Heart left ventricle (tissue), 16 donors: ENCODE measurements at regions not wholly inside any gene's neighbourhood (a gene's known extent, or its start where the extent isn't known, plus 50 kb on each side); places are given as distances from the start of the nearest gene placed in this dataset.
A peak's percentile ranks its signal among the peaks of the same experiment; 100 is the strongest.

Experiments
- ATAC-seq, 4 donors: fragments of 200-7000 bp; cut with Tn5 transposase; one replicate each; pipeline ENCODE4 v1.9.1; 2020 to 2022; ENCODE audit warnings: moderate library complexity in 4 of 4, mild to moderate bottlenecking in 3 of 4, moderate number of reproducible peaks in 1 of 4
- DNase-seq, 5 donors: peaks; one replicate each; pipeline ENCODE4 v3.0.0-alpha.2; 2020
- H3K27ac ChIP-seq, 12 donors: fragments of 200-600 bp; sonication (generic) in 4 of 12; one replicate each; pipeline versions ENCODE4 v1.5.0 to v1.8.0; 2016 to 2022; ENCODE audit warnings: mild to moderate bottlenecking in 2 of 12
- H3K27me3 ChIP-seq, 9 donors: fragments of 200-600 bp; sonication (generic) in 2 of 9; one replicate each; pipeline versions ENCODE4 v1.5.1 to v1.8.0; 2016 to 2022; ENCODE audit warnings: mild to moderate bottlenecking in 3 of 9
- H3K36me3 ChIP-seq, 9 donors: fragments of 200-600 bp; sonication (generic) in 2 of 9; one replicate each; pipeline versions ENCODE4 v1.5.0 to v1.8.0; 2018 to 2022; ENCODE audit warnings: mild to moderate bottlenecking in 2 of 9
- H3K4me1 ChIP-seq, 12 donors: fragments of 200-600 bp; sonication (generic) in 4 of 12; one replicate each; pipeline versions ENCODE4 v1.5.0 to v1.8.0; 2016 to 2022; ENCODE audit warnings: mild to moderate bottlenecking in 3 of 12
- H3K4me3 ChIP-seq, 12 donors: fragments of 200-600 bp; sonication (generic) in 4 of 12; one replicate each; pipeline versions ENCODE4 v1.5.0 to v1.8.0; 2017 to 2022; ENCODE audit warnings: mild to moderate bottlenecking in 9 of 12, moderate library complexity in 4 of 12
- H3K9me3 ChIP-seq, 12 donors: fragments of 200-600 bp; sonication (generic) in 4 of 12; one replicate each; pipeline versions ENCODE4 v1.5.0 to v1.8.0; 2016 to 2022; ENCODE audit warnings: mild to moderate bottlenecking in 1 of 12
- CTCF ChIP-seq, 12 donors: fragments of 200-600 bp; sonication (generic) in 4 of 12; IDR thresholded peaks; one replicate each; pipeline versions ENCODE4 v1.5.0 to v1.8.0; 2018 to 2022; ENCODE audit warnings: antibody characterized with exemption in 12 of 12, mild to moderate bottlenecking in 5 of 12
- POLR2A ChIP-seq, 2 donors: fragments of 450-650 bp; IDR thresholded peaks; one replicate each; pipeline ENCODE4 v1.6.1; 2017; ENCODE audit warnings: antibody characterized with exemption in 2 of 2, mild to moderate bottlenecking in 2 of 2, moderate library complexity in 2 of 2
- WGBS, 4 donors: extraction: QIAGEN DNeasy Blood & Tissue Kit in 2 of 4; methylation state at CpG; one replicate each; pipeline versions ENCODE4 v1.1.5 to v1.1.7; 2013 to 2018; 5-methylcytosine and 5-hydroxymethylcytosine counted together
- intact Hi-C, 10 donors: fragments of 100-400 bp; cut with DNase I; formaldehyde crosslinking; loops; one replicate each; pipeline versions ENCODE4 v1.11.1 to v1.14.2; 2022
- donor health status: ischemic (EF 13 %, LVEDD 7.1; RV severe dilation, severe dysfunction).
- donor health status: healthy with polysubstance abuse.
- donor health status: DM: no; HTN: yes; CAD: no.
- donor health status: DM: no; HTN: no; CAD: no.
- donor health status: ischemic (EF 25% LVEDD 6.9; RV normal size, moderate dysfunction).
- donor health status: ischemic (EF 25% LVEDD 5.7; RV mildly dilated, moderate dysfunction).
- donor health status: healthy.
- donor health status: DM: yes; HTN: yes; CAD: no.
- donor health status: ischemic (EF 35%, LVEDD 5.7; RV mildly dilated, moderate dysfunction).
- donor health status: nonischemic (EF 11% LVEDD 7.7; RV severe dilation, severe dysfunction).
- donor health status: DM: yes; HTN: yes; CAD: no.
- donor health status: PGD.
- donor health status: ischemic (EF 29% LVEDD 5.4; RV normal size, mild dysfunction).
- donor health status: nonischemic (EF 23%, LVEDD 6.1; RV moderate dilation, normal function).

DNA sequence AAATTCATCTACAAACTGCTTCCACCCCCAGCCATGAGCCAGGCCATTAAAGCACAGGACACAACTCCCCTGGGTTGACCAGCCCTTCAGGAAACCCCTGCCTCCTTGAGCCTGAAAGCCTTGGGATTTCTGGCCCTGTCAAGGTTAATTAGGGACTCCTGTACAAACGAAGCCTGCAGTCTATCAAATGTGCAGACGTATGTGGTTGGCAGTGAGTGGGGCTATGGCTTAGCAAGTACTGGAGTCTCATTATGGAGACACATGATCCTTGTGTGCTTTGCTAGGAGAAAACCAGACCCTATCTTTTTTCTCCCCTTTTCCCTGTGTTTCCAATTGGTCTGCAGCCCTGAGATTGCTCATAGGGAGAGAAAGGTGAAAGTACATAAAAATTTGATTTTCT, 588.3 kb upstream of the USP24 start:
- Histone ChIP-seq H3K27me3 (no peaks in the 10 kb centered on the region), H3K4me3 (no peak overlapping the region), H3K36me3 (no peaks in the 10 kb centered on the region), H3K27ac (no peak overlapping the region), H3K4me1 (no peaks in the 10 kb centered on the region), H3K9me3 (peaks cover 0 to 17% (median 2%) of the 10 kb centered on the region in 12 donors)
- DNase-seq, result no peak
- no peak for TF ChIP-seq CTCF (IDR thresholded peaks at IDR 0.05)
- no peak for TF ChIP-seq POLR2A (IDR thresholded peaks at IDR 0.05)
- 62 to 66% (median 64%) methylated on average over 2 of the region's 2 CpGs for WGBS, 4 donors
- intact Hi-C loops, result no loop called here
- no peak for ATAC-seq

DNA sequence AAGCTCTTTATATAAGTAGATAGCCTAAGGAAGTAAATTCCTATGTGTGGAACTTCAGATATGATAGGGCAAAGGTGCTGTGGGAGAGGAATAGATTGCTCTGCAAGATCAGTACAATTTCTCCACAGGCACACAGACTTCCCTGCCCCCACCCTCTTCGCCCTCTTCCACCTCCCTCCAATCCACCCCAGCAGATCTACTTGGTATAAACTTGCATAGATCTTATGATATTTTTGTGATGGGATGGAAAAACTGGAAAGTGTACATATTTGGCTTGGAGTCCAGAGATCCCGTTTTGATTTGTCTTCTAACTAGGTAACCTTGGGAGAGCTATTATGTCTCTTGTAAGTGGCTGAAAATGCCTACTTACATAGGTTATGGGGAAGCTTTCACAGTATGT, 586.3 kb upstream of the USP24 start:
- Histone ChIP-seq H3K4me3 (no peak overlapping the region), H3K4me1 (no peaks in the 10 kb centered on the region), H3K36me3 (no peaks in the 10 kb centered on the region), H3K27me3 (no peaks in the 10 kb centered on the region), H3K9me3 (peaks cover 0 to 11% (median 1%) of the 10 kb centered on the region in 12 donors), H3K27ac (no peak overlapping the region)
- ATAC-seq (no peak), DNase-seq (no peak)
- 93 to 95% (median 93%) methylated on average over 2 of the region's 2 CpGs for WGBS, 4 donors
- intact Hi-C loops, result no loop called here
- TF ChIP-seq POLR2A (IDR thresholded peaks at IDR 0.05) (no peak), CTCF (IDR thresholded peaks at IDR 0.05) (no peak)

- Histone ChIP-seq H3K9me3 (peaks cover 0 to 11% (median 1%) of the 10 kb centered on the region in 12 donors), H3K36me3 (no peaks in the 10 kb centered on the region), H3K27me3 (no peaks in the 10 kb centered on the region), H3K4me3 (no peak overlapping the region), H3K27ac (no peak overlapping the region), H3K4me1 (no peaks in the 10 kb centered on the region)
- ATAC-seq, result no peak
- WGBS, 4 donors, result 57 to 83% (median 74%) methylated on average over 1 of the region's 1 CpG
- intact Hi-C loops, result no loop called here
- TF ChIP-seq POLR2A (IDR thresholded peaks at IDR 0.05), result no peak
- TF ChIP-seq CTCF (IDR thresholded peaks at IDR 0.05), result no peak
- no peak for DNase-seq
These were observed 585.3 kb upstream of the USP24 start for GRCh38 chr1:55800503-55800902.

DNA sequence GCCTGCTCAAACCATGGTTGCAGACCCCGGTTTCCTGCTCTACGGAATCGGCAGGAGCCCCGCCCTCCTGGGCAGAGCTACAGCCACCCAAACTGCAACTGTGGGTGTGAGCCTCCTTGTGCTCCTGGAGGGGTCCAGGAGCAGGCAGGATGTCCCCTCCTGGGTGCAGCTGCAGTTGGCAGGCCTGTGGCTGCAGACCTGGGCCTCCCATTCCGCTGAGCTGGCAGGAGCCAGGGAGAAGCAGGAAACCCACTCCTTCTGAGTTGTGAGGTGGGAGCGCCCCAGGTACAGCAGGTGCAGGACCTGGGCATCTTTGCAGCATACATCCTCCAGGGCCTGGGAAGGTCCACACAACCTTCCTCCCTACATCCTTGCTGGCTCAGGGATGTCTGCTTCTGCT, 578.7 kb upstream of the USP24 start:
- TF ChIP-seq POLR2A (IDR thresholded peaks at IDR 0.05), result no peak
- TF ChIP-seq CTCF (IDR thresholded peaks at IDR 0.05), result no peak
- ATAC-seq (no peak), DNase-seq (peak in 1 of 5 donors; percentile 22)
- Histone ChIP-seq H3K4me3 (no peak overlapping the region), H3K27ac (no peak overlapping the region), H3K36me3 (no peaks in the 10 kb centered on the region), H3K9me3 (peaks cover 0 to 4% (median 0%) of the 10 kb centered on the region in 12 donors), H3K4me1 (no peaks in the 10 kb centered on the region), H3K27me3 (no peaks in the 10 kb centered on the region)
- 92 to 100% (median 95%) methylated on average over 1 to 6 of the region's 6 CpGs for WGBS, 4 donors
- intact Hi-C loops, result no loop called here
